ENCODE measurements at regions not wholly inside any gene's neighbourhood (a gene's known extent, or its start where the extent isn't known, plus 50 kb on each side); places are given as distances from the start of the nearest gene placed in this dataset.
A peak's percentile ranks its signal among the peaks of the same experiment; 100 is the strongest.

- no peak for TF ChIP-seq CTCF (IDR thresholded peaks at IDR 0.05; ENCODE audit: insufficient read depth, low read depth, low read length, missing control alignments)
Measured at GRCh38 chr5:155938051-155938450, 388.9 kb upstream of the SGCD start.

GRCh38 chr5:155941340-155941739 is 385.6 kb upstream of the SGCD start:
- DNase-seq (ENCODE audit: low read depth), result no peak
- TF ChIP-seq CTCF (IDR thresholded peaks at IDR 0.05; ENCODE audit: insufficient read depth, low read depth, low read length, missing control alignments), result no peak
- H3K4me3 ChIP-seq (ENCODE audit: low read depth, low read length), result no peak overlapping the region

More at GRCh38 chr5:155938051-155938450, 388.9 kb upstream of the SGCD start:
- DNase-seq (ENCODE audit: low read depth), result no peak
- H3K4me3 ChIP-seq (ENCODE audit: low read depth, low read length), result no peak overlapping the region

- TF ChIP-seq CTCF (IDR thresholded peaks at IDR 0.05; ENCODE audit: insufficient read depth, low read depth, low read length, missing control alignments), result peak; percentile 76
- no peak overlapping the region for H3K4me3 ChIP-seq (ENCODE audit: low read depth, low read length)
- peak; percentile 62 for DNase-seq (ENCODE audit: low read depth)
Measured at GRCh38 chr5:155943516-155944407, 383.2 kb upstream of the SGCD start.

- TF ChIP-seq CTCF (IDR thresholded peaks at IDR 0.05; ENCODE audit: insufficient read depth, low read depth, low read length, missing control alignments), result no peak
- no peak overlapping the region for H3K4me3 ChIP-seq (ENCODE audit: low read depth, low read length)
- no peak for DNase-seq (ENCODE audit: low read depth)
Measured at GRCh38 chr5:155947394-155948062, 379.4 kb upstream of the SGCD start.

- no peak for DNase-seq (ENCODE audit: low read depth)
- no peak overlapping the region for H3K4me3 ChIP-seq (ENCODE audit: low read depth, low read length)
- no peak for TF ChIP-seq CTCF (IDR thresholded peaks at IDR 0.05; ENCODE audit: insufficient read depth, low read depth, low read length, missing control alignments)
Measured at GRCh38 chr5:155948576-155948975, 378.4 kb upstream of the SGCD start.

- no peak overlapping the region for H3K4me3 ChIP-seq (ENCODE audit: low read depth, low read length)
- no peak for TF ChIP-seq CTCF (IDR thresholded peaks at IDR 0.05; ENCODE audit: insufficient read depth, low read depth, low read length, missing control alignments)
- no peak for DNase-seq (ENCODE audit: low read depth)
Measured at GRCh38 chr5:155952486-155953089, 374.4 kb upstream of the SGCD start.

Measured in GM12865 (cell line).